K562 (cell line): ENCODE measurements at regions not wholly inside any gene's neighbourhood (a gene's known extent, or its start where the extent isn't known, plus 50 kb on each side); places are given as distances from the start of the nearest gene placed in this dataset.

ENCODE experiments used
- ATAC-seq: fragments of 200-7000 bp; cut with Tn5 transposase; 3 replicates; pipeline ENCODE4 v1.9.1; 2020; ENCODE audit warnings: moderate library complexity
- BruUV-seq: library from RNA; stranded (reverse); fragments of 400-500 nt; replicated peaks from 2 replicates; lab custom pipeline; 2021; lab: Mats Ljungman, UMichigan
- CTCF ChIA-PET: fragments of 300-600 bp; formaldehyde crosslinking; extraction: SDS; loops from one replicate; lab custom pipeline; 2021; ENCODE audit warnings: low intra/inter-chr PET ratio; lab: Yijun Ruan, JAX
- POLR2A ChIA-PET: fragments of 300-600, 350-650 bp; sonication (Branson Sonifier 250); formaldehyde crosslinking; extraction: SDS; loops from one replicate; lab custom pipeline; 2021; ENCODE audit warnings: antibody characterized with exemption, inconsistent platforms; lab: Yijun Ruan, JAX
- DNase-seq, 4 experiments: peaks; one replicate each; pipeline versions ENCODE4 v3.0.0 to v3.0.0-alpha.2; 2011 to 2018; ENCODE audit warnings: low spot score in 3 of 4, mixed read lengths in 3 of 4; ENCODE audit errors: extremely low read depth in 1 of 4
- FAIRE-seq: peaks from 2 replicates; lab custom pipeline; 2011; peaks lifted over from hg19 to GRCh38; lab: Jason Lieb, UNC
- H2AFZ ChIP-seq: 2 replicates; pipeline ENCODE4 v1.6.0; 2011; ENCODE audit warnings: low read depth, low read length, control low read depth, inconsistent platforms
- H3K27ac ChIP-seq: fragments of 200-600 bp; 3 replicates; pipeline ENCODE4 v1.8.0; 2011; ENCODE audit warnings: low read depth, mild to moderate bottlenecking, control low read depth, inconsistent platforms, low read length, moderate library complexity, mixed read lengths; ENCODE audit errors: extremely low read depth
- H3K27me3 ChIP-seq, 2 experiments: fragments of 300-600 bp in 1 of 2; 2 replicates in 1 of 2; 3 replicates in 1 of 2; pipeline versions ENCODE4 v1.6.0 to v1.8.0; 2011; ENCODE audit warnings: inconsistent platforms in 2 of 2, low read length in 2 of 2, mild to moderate bottlenecking in 1 of 2, mixed read lengths in 1 of 2, moderate library complexity in 1 of 2; ENCODE audit not compliant: control insufficient read depth in 2 of 2, insufficient read depth in 2 of 2
- H3K36me3 ChIP-seq: fragments of 300-600 bp; 3 replicates; pipeline ENCODE4 v1.8.0; 2011; ENCODE audit warnings: mild to moderate bottlenecking, low read length, inconsistent platforms; ENCODE audit not compliant: control insufficient read depth, insufficient read depth
- H3K4me1 ChIP-seq, 2 experiments: fragments of 200-600 bp in 1 of 2; replicated peaks in 1 of 2; 2 replicates in 1 of 2; 3 replicates in 1 of 2; pipeline versions ENCODE4 v1.5.1 to v1.8.0; 2011; ENCODE audit warnings: inconsistent platforms in 2 of 2, low read length in 2 of 2, mild to moderate bottlenecking in 1 of 2, mixed read lengths in 1 of 2, moderate library complexity in 1 of 2; ENCODE audit not compliant: control insufficient read depth in 2 of 2, insufficient read depth in 2 of 2
- H3K4me2 ChIP-seq: 2 replicates; pipeline ENCODE4 v1.6.1; 2011; ENCODE audit warnings: low read length, control low read depth, inconsistent platforms, mixed read lengths; ENCODE audit not compliant: insufficient read depth
- H3K4me3 ChIP-seq: fragments of 200-600 bp; sonication (generic), shearing (Covaris generic); 2 replicates; pipeline ENCODE4 v1.5.1; 2016; ENCODE audit warnings: control low read depth, inconsistent platforms
- H3K79me2 ChIP-seq: fragments of 200-600 bp; 3 replicates; pipeline ENCODE4 v1.8.0; 2011; ENCODE audit warnings: low read length, inconsistent platforms; ENCODE audit not compliant: control insufficient read depth, insufficient read depth
- H3K9ac ChIP-seq, 2 experiments: 2 replicates each; pipeline versions ENCODE4 v1.6.0 to v1.6.1; 2011; ENCODE audit warnings: low read depth in 2 of 2, low read length in 2 of 2, control low read depth in 1 of 2, inconsistent platforms in 1 of 2, mild to moderate bottlenecking in 1 of 2, mixed read lengths in 1 of 2; ENCODE audit not compliant: insufficient read depth in 1 of 2
- H3K9me1 ChIP-seq: one replicate; pipeline ENCODE4 v1.6.0; 2011; ENCODE audit warnings: inconsistent platforms, mild to moderate bottlenecking, low read length, moderate library complexity; ENCODE audit not compliant: control insufficient read depth, insufficient read depth
- H3K9me3 ChIP-seq: replicated peaks from 2 replicates; pipeline ENCODE4 v1.5.1; 2011; ENCODE audit warnings: low read depth, low read length, inconsistent platforms; ENCODE audit not compliant: control insufficient read depth, insufficient read depth
- H4K20me1 ChIP-seq: replicated peaks from 2 replicates; pipeline ENCODE4 v1.6.1; 2011; ENCODE audit warnings: low read length, inconsistent platforms, mixed read lengths; ENCODE audit not compliant: control insufficient read depth, insufficient read depth
- ASH1L ChIP-seq: fragments of 450-650 bp; IDR thresholded peaks from 2 replicates; pipeline ENCODE4 v1.6.1; 2018; ENCODE audit warnings: borderline replicate concordance, mild to moderate bottlenecking, low read depth; ENCODE audit not compliant: partially characterized antibody
- BRD4 ChIP-seq: fragments of 200-600 bp; sonication (generic); IDR thresholded peaks from 2 replicates; pipeline ENCODE4 v1.6.1; 2017; ENCODE audit warnings: inconsistent platforms
- GABPB2 ChIP-seq: fragments of 250-450 bp; sonication (Bioruptor Pico); conservative IDR thresholded peaks from 2 replicates; pipeline ENCODE4 v1.5.1; 2021; ENCODE audit warnings: mild to moderate bottlenecking
- HIVEP1 ChIP-seq: fragments of 250-450 bp; sonication (Bioruptor Pico); IDR thresholded peaks from 2 replicates; pipeline ENCODE4 v1.4.0; 2020; ENCODE audit warnings: mild to moderate bottlenecking
- HNRNPLL ChIP-seq: fragments of 200-400 bp; formaldehyde crosslinking; IDR thresholded peaks from 2 replicates; pipeline ENCODE4 v1.6.1; 2017; ENCODE audit warnings: low read length, low read depth, mild to moderate bottlenecking; ENCODE audit not compliant: poor library complexity, severe bottlenecking
- ILK ChIP-seq: fragments of 450-650 bp; IDR thresholded peaks from 2 replicates; pipeline ENCODE4 v1.6.1; 2016; ENCODE audit warnings: missing genetic modification characterization, low read depth, mild to moderate bottlenecking, missing compliant biosample characterization, moderate library complexity, borderline replicate concordance
- MAZ ChIP-seq, 2 experiments: fragments of 450-650 bp in 1 of 2; sonication (generic) in 1 of 2; formaldehyde crosslinking; IDR thresholded peaks in 1 of 2; conservative IDR thresholded peaks in 1 of 2; 2 replicates each; pipeline versions ENCODE4 v1.4.0 to v1.5.0; 2020; ENCODE audit warnings: mild to moderate bottlenecking in 1 of 2, missing genetic modification reagents in 1 of 2
- NFATC3 ChIP-seq: fragments of 450-650 bp; IDR thresholded peaks from 2 replicates; pipeline ENCODE4 v1.6.1; 2017; ENCODE audit warnings: mild to moderate bottlenecking
- POLR2AphosphoS5 ChIP-seq: IDR thresholded peaks from 2 replicates; pipeline ENCODE4 v1.6.1; 2011; ENCODE audit warnings: mild to moderate bottlenecking, low read depth, low read length, moderate library complexity; ENCODE audit not compliant: control insufficient read depth, insufficient read depth
- PRPF4 ChIP-seq: fragments of 200-400 bp; formaldehyde crosslinking; IDR thresholded peaks from one replicate; pipeline ENCODE4 v1.6.1; 2017; ENCODE audit warnings: low read length, low read depth, mild to moderate bottlenecking; ENCODE audit not compliant: insufficient read depth, poor library complexity, severe bottlenecking
- RNF2 ChIP-seq: sonication (generic); IDR thresholded peaks from 2 replicates; pipeline ENCODE4 v1.6.1; 2016
- SMARCB1 ChIP-seq: IDR thresholded peaks from 2 replicates; pipeline ENCODE4 v1.6.1; 2011; ENCODE audit warnings: improper control_type of control experiment, low read depth; ENCODE audit not compliant: insufficient read length
- STAT5B ChIP-seq: fragments of 250-450 bp; sonication (Bioruptor Pico); IDR thresholded peaks from 2 replicates; pipeline ENCODE4 v1.8.0; 2021; ENCODE audit warnings: mild to moderate bottlenecking, inconsistent platforms
- XRCC4 ChIP-seq: IDR thresholded peaks from one replicate; pipeline ENCODE4 v1.6.1; 2011; ENCODE audit not compliant: insufficient read depth, insufficient read length; ENCODE audit errors: extremely low read depth
- ZNF165 ChIP-seq: fragments of 250-450 bp; sonication (Bioruptor Pico); IDR thresholded peaks from 2 replicates; pipeline ENCODE4 v1.4.0; 2020; ENCODE audit warnings: borderline replicate concordance
- ZNF274 ChIP-seq: IDR thresholded peaks from 2 replicates; pipeline ENCODE4 v1.6.1; 2011; ENCODE audit warnings: low read depth, mild to moderate bottlenecking, low read length, moderate library complexity, borderline replicate concordance
- ZNF766 ChIP-seq: fragments of 200-800 bp; sonication (Bioruptor generic); conservative IDR thresholded peaks from 2 replicates; pipeline ENCODE4 v1.6.1; 2016; ENCODE audit warnings: missing genetic modification characterization, missing compliant biosample characterization
- WGBS: fragments of 100-300 bp; shearing (Covaris generic); methylation state at CpG from one replicate; pipeline ENCODE4 v1.1.6; 2016; ENCODE audit warnings: low coverage, mixed read lengths; ENCODE audit not compliant: insufficient coverage; ENCODE audit errors: missing lambda C conversion rate; 5-methylcytosine and 5-hydroxymethylcytosine counted together
- in situ Hi-C: fragments of 300-500 bp; cut with MboI; formaldehyde crosslinking; loops from 4 replicates; pipeline ENCODE4 v1.15.0; 2018; ENCODE audit warnings: inconsistent platforms, mixed read lengths
- intact Hi-C: fragments of 100-400 bp; cut with micrococcal nuclease; formaldehyde crosslinking; loops from 2 replicates; pipeline ENCODE4 v1.14.2; 2022
- TF ChIP-seq, protein P1 (sequence below): fragments of 450-650 bp; IDR thresholded peaks from 2 replicates; pipeline ENCODE4 v1.6.1; 2016; ENCODE audit warnings: low read depth, mild to moderate bottlenecking, moderate library complexity
- TF ChIP-seq, protein P2 (sequence below), 2 experiments: IDR thresholded peaks in 1 of 2; conservative IDR thresholded peaks in 1 of 2; 2 replicates each; pipeline ENCODE4 v1.6.1; 2016; ENCODE audit warnings: low read depth in 2 of 2, mild to moderate bottlenecking in 1 of 2, missing compliant biosample characterization in 1 of 2, missing genetic modification characterization in 1 of 2, moderate library complexity in 1 of 2

DNA sequence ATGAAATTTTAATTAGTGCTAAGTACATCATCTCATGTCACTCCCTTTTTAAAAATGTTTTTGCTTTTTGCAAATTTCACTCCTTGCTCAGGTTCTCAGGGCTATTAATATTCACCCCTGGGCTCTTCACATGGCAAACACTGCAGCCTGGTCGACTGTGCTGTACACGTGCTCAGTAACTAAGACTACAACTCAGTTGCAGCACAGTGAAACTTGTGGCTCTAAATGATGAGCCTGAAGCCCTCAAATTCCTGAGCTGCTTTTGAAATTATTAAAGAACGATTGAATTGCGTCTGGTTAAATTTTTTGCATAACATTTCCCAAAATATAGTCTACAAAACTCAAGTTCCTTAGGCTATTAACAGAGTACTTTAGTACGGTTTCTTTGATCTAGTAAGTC lies 159.3 kb upstream of the C2CD4B start (continued):
- TF ChIP-seq ZNF165: no peak
- no peak for TF ChIP-seq POLR2AphosphoS5
- no peak for TF ChIP-seq XRCC4

DNA sequence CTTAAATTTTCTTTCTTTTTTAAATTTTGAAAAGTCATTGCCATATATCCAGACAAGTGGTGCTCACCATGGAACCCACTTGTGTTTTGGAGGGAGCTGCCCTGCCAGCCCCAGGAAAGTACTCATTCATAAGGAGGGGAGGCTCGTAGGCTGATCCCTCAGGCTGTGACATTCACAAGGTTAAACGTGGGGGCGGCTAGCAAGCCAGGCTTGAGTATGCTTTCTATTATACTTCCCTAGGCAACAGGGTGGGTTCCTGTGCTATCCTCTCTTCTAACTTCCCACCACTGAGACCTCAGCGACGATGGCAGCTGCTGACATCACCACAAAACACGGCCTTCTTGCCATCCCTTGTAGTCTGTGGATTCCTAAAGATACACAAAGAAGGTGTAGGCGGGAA lies 160.5 kb upstream of the C2CD4B start:
- in situ Hi-C loops: no loop called here
- POLR2A ChIA-PET: no interaction called here
- TF ChIP-seq, protein P1, sequence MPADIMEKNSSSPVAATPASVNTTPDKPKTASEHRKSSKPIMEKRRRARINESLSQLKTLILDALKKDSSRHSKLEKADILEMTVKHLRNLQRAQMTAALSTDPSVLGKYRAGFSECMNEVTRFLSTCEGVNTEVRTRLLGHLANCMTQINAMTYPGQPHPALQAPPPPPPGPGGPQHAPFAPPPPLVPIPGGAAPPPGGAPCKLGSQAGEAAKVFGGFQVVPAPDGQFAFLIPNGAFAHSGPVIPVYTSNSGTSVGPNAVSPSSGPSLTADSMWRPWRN: no peak
- TF ChIP-seq HNRNPLL (no peak), PRPF4 (no peak), SMARCB1 (no peak), HIVEP1 (CRISPR knock-in tag) (no peak), GABPB2 (CRISPR knock-in tag) (no peak), STAT5B (no peak), ZNF766 (no peak), ZNF274 (no peak), ASH1L (no peak), RNF2 (no peak), ILK (tag) (no peak), BRD4 (no peak), MAZ (CRISPR knock-in tag; conservative IDR thresholded peaks at IDR 0.05 in 1 of 2, IDR thresholded peaks at IDR 0.05 in 1 of 2) (no peak), NFATC3 (no peak)
- TF ChIP-seq, protein P2, sequence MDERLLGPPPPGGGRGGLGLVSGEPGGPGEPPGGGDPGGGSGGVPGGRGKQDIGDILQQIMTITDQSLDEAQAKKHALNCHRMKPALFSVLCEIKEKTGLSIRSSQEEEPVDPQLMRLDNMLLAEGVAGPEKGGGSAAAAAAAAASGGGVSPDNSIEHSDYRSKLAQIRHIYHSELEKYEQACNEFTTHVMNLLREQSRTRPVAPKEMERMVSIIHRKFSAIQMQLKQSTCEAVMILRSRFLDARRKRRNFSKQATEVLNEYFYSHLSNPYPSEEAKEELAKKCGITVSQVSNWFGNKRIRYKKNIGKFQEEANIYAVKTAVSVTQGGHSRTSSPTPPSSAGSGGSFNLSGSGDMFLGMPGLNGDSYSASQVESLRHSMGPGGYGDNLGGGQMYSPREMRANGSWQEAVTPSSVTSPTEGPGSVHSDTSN (CRISPR knock-in tag; IDR thresholded peaks at IDR 0.05; ENCODE audit: low read depth): no peak
- TF ChIP-seq, protein P2 (tag; conservative IDR thresholded peaks at IDR 0.05; ENCODE audit: low read depth): no peak

More for the DNA sequence above, 160.5 kb upstream of the C2CD4B start:
- DNase-seq (no peak), ATAC-seq (no peak), FAIRE-seq (no peak)
- BruUV-seq: no TSS peak
- Histone ChIP-seq H3K4me1 (no peaks in the 10 kb centered on the region), H4K20me1 (no peaks in the 10 kb centered on the region; the same call in 1 of the 2 replicates), H3K9me1 (no peaks in the 10 kb centered on the region), H3K4me2 (no peak overlapping the region), H3K9ac (no peak overlapping the region), H3K4me3 (no peak overlapping the region), H3K36me3 (no peaks in the 10 kb centered on the region), H3K27ac (no peak overlapping the region), H3K9me3 (no peaks in the 10 kb centered on the region), H3K27me3 (peaks cover 3 to 7% of the 10 kb centered on the region in 2 experiments; a peak in 2 of 5 replicates), H2AFZ (no peak overlapping the region), H3K79me2 (no peaks in the 10 kb centered on the region)
- CTCF ChIA-PET: interaction anchor here (0.6 kb wide), 1 partner anchor 749 kb away, joined by 3 read pairs; no protein-coding TSS in a partner anchor
- WGBS: 0% methylated on average over 7 of the region's 7 CpGs
- intact Hi-C loops: no loop called here
